HG02852 (cell line): ENCODE measurements at regions not wholly inside any gene's neighbourhood (a gene's known extent, or its start where the extent isn't known, plus 50 kb on each side); places are given as distances from the start of the nearest gene placed in this dataset.

ENCODE experiments used
- ATAC-seq: cut with Tn5 transposase; IDR thresholded peaks from one replicate; pipeline ENCODE4 v1.9.1; 2021; ENCODE audit warnings: mild to moderate bottlenecking, moderate library complexity; ENCODE audit not compliant: unreplicated experiment

GRCh38 chr2:51633073-51633472 is 601.1 kb upstream of the NRXN1 start:
- no peak for ATAC-seq

DNA sequence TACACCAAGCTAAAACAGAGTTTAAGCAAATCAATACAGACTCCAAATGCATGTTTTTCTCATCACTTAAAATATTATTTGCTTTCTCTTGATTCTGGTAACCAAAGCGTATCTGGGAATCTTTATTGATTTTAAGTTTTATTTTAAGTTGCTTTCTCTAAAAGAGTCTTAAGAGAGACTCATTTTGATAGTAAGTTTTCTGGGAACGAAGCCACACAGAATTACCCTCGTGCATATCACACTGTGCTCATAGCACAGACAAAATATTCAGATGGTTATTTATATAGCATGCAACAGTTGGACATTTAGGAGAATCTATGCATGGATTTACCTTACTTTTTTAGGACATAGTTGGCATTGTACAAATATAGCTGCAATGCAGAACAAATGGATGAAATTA is 597.5 kb upstream of the NRXN1 start:
- no peak for ATAC-seq

GRCh38 chr2:51628917-51629316 is 597.0 kb upstream of the NRXN1 start:
- no peak for ATAC-seq

- no peak for ATAC-seq
Observed at GRCh38 chr2:51624995-51625394, 593.1 kb upstream of the NRXN1 start.

- no peak for ATAC-seq
Observed at GRCh38 chr2:51620796-51621195, 588.9 kb upstream of the NRXN1 start.

DNA sequence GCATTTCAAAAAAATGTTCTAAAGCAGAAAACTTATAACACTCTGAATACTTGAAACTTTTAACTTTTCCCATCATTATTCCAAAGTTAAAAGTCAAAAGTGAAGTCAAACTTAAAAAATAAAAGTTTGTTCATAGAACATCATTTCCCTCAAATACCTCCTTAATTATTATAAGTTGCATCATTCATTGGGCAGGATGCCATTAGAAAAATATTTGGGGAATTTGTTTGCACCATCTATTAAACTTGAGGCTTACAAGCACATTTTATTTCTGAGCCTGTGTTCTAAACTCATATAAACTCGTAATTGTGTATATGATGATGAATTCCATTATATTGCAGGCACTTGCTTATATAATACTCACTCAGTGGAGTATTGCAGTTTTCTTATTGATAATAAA is 588.0 kb upstream of the NRXN1 start:
- ATAC-seq: no peak

- no peak for ATAC-seq
Observed at GRCh38 chr2:51612387-51612786, 580.5 kb upstream of the NRXN1 start.

DNA sequence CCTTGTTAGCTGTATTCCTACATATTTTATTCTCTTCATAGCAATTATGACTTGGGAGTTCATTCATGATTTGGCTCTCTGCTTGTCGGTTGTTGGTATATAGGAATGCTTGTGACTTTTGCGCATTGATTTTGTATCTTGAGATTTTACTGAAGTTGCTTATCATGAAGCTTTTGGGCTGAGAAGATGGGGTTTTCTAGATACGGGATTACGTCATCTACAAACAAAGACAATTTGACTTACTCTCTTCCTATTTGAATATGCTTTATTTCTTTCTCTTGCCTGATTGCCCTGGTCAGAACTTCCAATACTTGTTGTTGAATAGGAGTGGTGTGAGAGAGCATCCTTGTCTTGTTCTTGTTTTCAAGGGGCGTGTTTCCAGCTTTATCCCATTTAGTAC is 569.8 kb upstream of the NRXN1 start:
- ATAC-seq: no peak

GRCh38 chr2:51597086-51597485 is 565.2 kb upstream of the NRXN1 start:
- ATAC-seq: no peak

- no peak for ATAC-seq
Observed at GRCh38 chr2:51595836-51596235, 563.9 kb upstream of the NRXN1 start.

- no peak for ATAC-seq
Observed at GRCh38 chr2:51581636-51582267, 549.8 kb upstream of the NRXN1 start.

- ATAC-seq: no peak
Observed at GRCh38 chr2:51579412-51579811, 547.5 kb upstream of the NRXN1 start.

DNA sequence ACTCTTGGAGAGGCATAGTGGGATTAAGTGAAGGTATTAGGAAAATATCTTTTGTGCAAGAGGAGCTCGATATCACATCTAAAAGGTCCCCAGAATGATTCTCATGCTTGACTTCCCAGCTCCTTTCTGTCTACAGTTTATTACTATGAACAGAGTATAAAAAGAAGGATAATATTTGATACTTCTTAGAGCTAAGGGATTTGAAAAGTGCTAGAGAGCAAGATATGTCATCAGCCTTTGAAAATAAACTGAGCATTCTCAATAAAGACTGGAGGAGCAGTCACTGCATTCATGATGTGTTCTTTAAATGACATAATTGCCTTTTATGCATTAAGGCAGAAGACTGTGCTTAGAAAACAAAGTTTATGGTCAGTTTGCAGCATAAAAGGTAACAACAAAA is 543.2 kb upstream of the NRXN1 start:
- no peak for ATAC-seq

- no peak for ATAC-seq
Observed at GRCh38 chr2:51559026-51559425, 527.1 kb upstream of the NRXN1 start.

DNA sequence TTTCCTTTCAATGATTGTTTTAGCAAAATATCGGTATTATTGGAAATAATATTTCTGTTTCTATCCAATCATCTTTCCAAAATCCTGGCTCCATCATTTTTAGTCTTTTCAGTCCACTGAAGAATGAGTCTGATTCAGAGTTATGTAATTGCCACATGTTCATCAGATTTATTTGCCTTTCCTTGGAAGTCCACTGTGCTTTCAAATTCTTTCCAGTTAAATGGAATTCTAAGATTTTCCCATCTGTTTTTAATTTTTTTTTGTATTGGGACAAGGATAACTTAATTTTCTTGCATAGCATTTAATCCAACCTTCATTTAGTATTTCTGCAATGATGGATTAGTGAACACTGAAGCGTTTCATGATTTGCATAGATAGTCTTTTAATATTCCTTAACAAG is 521.5 kb upstream of the NRXN1 start:
- no peak for ATAC-seq

GRCh38 chr2:51535763-51536162 is 503.8 kb upstream of the NRXN1 start:
- ATAC-seq: no peak

GRCh38 chr2:51534166-51534565 is 502.2 kb upstream of the NRXN1 start:
- ATAC-seq: no peak

DNA sequence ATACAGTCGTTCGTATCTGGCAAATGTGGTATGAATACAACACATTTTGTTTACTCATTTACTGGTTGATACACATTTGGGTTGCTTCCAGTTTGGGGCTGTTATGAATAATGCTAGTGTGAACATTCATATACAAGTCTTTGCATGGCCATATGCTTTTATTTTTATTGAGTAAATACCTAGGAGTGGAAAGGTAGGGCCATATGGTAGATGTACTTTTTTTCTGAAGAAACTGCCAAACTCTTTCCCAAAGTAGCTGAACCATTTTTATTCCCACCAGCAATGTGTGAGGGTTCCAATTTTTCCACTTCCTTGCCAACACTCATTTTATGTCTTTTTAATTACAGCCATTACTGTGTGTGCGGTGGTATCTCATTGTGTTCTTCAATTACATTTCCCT is 496.2 kb upstream of the NRXN1 start:
- ATAC-seq: no peak

GRCh38 chr2:51526766-51527165 is 494.8 kb upstream of the NRXN1 start:
- ATAC-seq: no peak

DNA sequence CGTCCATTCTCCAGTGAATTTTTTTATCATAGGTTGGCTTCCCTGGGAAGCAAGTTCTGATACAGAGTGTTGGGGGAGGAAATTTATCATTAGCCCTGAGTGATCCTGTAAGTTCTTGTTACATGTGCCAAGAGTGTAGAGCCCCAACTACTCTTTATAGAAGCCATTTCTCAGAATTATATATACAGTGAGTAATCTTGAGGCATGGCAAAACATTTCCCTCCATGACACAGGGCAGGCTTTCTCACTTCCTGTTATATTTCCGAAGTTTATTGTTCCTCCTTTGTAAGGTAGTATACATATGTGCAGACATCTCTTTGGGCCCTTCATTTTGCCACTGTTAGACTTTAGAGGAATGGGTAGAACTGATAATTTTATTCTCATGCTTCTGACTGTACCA is 484.7 kb upstream of the NRXN1 start:
- no peak for ATAC-seq

- peak; percentile 84 for ATAC-seq
Observed at GRCh38 chr2:51511002-51511401, 479.1 kb upstream of the NRXN1 start.

DNA sequence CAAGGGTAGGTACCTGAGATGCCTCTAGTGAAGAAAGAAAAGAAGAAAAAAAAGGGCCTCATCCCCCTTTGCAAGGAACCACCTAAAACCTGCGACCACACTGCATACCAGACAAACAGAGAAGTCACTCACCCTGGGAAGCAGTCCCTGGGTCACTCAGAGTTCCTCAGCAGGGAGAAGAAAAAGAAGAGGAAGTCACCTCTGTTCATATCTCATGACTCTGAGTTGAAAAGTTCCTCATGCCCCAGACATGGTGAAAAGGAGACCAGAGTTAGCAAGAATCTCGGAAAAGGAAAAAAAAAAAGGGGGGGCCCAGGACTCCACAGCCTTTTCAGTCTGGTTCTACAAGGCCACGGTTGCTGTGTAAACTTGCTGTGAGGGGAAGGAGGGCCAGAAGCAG is 478.4 kb upstream of the NRXN1 start:
- ATAC-seq: no peak

DNA sequence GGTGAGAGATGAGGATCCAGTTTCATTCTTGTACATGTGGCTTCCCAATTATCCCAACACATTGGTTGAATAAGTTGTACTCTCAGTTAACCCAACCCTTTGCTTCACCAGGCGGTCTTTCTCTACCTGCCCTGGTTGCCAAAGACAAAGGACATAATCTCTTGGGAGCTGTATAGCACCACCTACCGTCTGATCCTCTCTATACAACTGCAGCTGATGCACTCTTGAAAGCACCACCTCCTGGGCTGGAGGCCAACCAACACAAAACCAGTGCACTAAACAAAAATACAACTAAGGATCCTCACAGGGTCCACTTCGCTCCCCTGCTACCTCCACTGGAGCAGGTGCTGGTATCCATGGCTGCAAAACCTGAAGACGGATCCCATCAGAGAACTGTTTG is 473.6 kb upstream of the NRXN1 start:
- no peak for ATAC-seq
